HL-60 (cell line): ENCODE measurements at regions not wholly inside any gene's neighbourhood (a gene's known extent, or its start where the extent isn't known, plus 50 kb on each side); places are given as distances from the start of the nearest gene placed in this dataset.
"Not testable (repeated sequence)": the region's sequence is repeated elsewhere in the genome, so short reads cannot be mapped to it uniquely, and the experiment has no call there.

ENCODE experiments used
- DNase-seq, 2 experiments: peaks; one replicate each; pipeline ENCODE4 v3.0.0-alpha.2; 2010 to 2020; ENCODE audit warnings: low read depth in 1 of 2, low spot score in 1 of 2
- H3K27ac ChIP-seq: fragments of 250-450 bp; sonication (Bioruptor Pico); replicated peaks from 2 replicates; pipeline ENCODE4 v1.5.1; 2020; ENCODE audit warnings: mild to moderate bottlenecking, moderate library complexity
- H3K27me3 ChIP-seq: fragments of 250-450 bp; sonication (Bioruptor Pico); 2 replicates; pipeline ENCODE4 v1.5.1; 2021; ENCODE audit warnings: mild to moderate bottlenecking, moderate library complexity; ENCODE audit not compliant: insufficient read depth, poor library complexity, severe bottlenecking
- H3K4me3 ChIP-seq: replicated peaks from 2 replicates; pipeline ENCODE4 v1.5.1; 2011; ENCODE audit warnings: mild to moderate bottlenecking, control low read depth, low read length; ENCODE audit not compliant: insufficient read depth
- CTCF ChIP-seq: IDR thresholded peaks from one replicate; pipeline ENCODE4 v1.5.1; 2011; ENCODE audit warnings: low read length, control low read depth, inconsistent platforms; ENCODE audit not compliant: insufficient read depth
- GABPA ChIP-seq: IDR thresholded peaks from 2 replicates; pipeline ENCODE4 v1.6.1; 2012; ENCODE audit warnings: low read depth
- POLR2AphosphoS5 ChIP-seq: IDR thresholded peaks from 2 replicates; pipeline ENCODE4 v1.6.1; 2012; ENCODE audit warnings: low read depth
- SPI1 ChIP-seq: IDR thresholded peaks from 2 replicates; pipeline ENCODE4 v1.6.1; 2012; ENCODE audit warnings: low read depth, mild to moderate bottlenecking, borderline replicate concordance
- TF ChIP-seq, protein P1 (sequence below): IDR thresholded peaks from 2 replicates; pipeline ENCODE4 v1.6.1; 2012; ENCODE audit warnings: low read depth; ENCODE audit not compliant: insufficient replicate concordance

DNA sequence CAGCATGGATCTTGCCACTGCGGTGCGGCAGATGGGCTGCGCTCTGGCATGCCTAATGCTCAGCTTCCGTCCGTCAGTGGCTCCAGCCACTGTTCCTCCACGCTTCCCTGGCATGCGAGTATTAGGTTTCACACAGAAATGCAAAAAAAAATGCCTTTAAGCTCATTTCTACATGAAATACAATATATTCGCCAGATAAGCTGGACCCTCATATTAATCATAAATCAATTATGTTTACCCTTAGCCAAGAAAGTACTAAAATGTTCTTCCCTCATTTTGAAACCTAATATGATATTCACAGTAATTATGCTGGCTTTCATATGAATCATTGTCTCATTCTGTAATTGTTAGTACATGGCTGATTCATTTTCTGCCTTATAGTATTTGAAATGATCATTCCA lies 115.5 kb upstream of the FAM241A start:
- Histone ChIP-seq H3K27me3 (peaks cover 6% of the 10 kb centered on the region), H3K27ac (no peak overlapping the region), H3K4me3 (no peak overlapping the region)
- TF ChIP-seq POLR2AphosphoS5 (no peak), CTCF (no peak), GABPA (no peak), SPI1 (no peak)
- TF ChIP-seq, protein P1, sequence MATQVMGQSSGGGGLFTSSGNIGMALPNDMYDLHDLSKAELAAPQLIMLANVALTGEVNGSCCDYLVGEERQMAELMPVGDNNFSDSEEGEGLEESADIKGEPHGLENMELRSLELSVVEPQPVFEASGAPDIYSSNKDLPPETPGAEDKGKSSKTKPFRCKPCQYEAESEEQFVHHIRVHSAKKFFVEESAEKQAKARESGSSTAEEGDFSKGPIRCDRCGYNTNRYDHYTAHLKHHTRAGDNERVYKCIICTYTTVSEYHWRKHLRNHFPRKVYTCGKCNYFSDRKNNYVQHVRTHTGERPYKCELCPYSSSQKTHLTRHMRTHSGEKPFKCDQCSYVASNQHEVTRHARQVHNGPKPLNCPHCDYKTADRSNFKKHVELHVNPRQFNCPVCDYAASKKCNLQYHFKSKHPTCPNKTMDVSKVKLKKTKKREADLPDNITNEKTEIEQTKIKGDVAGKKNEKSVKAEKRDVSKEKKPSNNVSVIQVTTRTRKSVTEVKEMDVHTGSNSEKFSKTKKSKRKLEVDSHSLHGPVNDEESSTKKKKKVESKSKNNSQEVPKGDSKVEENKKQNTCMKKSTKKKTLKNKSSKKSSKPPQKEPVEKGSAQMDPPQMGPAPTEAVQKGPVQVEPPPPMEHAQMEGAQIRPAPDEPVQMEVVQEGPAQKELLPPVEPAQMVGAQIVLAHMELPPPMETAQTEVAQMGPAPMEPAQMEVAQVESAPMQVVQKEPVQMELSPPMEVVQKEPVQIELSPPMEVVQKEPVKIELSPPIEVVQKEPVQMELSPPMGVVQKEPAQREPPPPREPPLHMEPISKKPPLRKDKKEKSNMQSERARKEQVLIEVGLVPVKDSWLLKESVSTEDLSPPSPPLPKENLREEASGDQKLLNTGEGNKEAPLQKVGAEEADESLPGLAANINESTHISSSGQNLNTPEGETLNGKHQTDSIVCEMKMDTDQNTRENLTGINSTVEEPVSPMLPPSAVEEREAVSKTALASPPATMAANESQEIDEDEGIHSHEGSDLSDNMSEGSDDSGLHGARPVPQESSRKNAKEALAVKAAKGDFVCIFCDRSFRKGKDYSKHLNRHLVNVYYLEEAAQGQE: no peak
- DNase-seq: no peak

DNA sequence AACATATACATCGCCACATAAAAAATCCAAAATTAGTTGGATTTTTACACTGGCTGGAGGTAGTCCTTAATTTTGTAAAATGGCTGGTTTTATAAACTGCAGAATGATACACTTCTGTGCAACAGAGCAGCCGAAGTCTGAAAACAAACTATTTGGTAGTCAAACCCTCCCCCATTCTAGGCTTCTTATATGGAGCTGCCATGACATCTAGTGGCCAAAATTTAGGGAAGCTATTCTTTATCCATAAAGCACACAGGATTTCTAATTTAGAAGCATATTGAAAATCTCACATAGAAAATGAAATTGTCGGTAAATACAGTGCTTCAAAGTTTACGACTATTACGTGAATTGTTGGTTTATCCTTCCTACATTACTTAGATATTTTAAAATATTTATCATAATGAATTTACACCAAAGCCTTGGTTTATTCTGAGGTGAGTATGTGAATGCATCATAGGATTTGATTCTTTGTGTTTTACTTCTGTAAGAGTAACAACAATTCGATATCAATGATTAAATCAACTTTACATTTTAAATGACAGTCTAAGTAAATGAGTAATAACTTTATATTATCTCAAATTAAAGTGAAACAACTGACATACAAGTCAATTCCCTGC lies 113.4 kb upstream of the FAM241A start:
- peaks cover 10% of the 10 kb centered on the region for H3K27me3 ChIP-seq
- DNase-seq: peak in 1 of 2 experiments; percentile 9
- TF ChIP-seq GABPA: no peak
- TF ChIP-seq CTCF: peak; percentile 15
- TF ChIP-seq SPI1: no peak
- TF ChIP-seq POLR2AphosphoS5: no peak
- TF ChIP-seq, protein P1: no peak

GRCh38 chr4:112036886-112037285 lies 108.4 kb upstream of the FAM241A start:
- peaks cover 9% of the 10 kb centered on the region for H3K27me3 ChIP-seq
- DNase-seq: no peak
- TF ChIP-seq GABPA (no peak), CTCF (no peak), POLR2AphosphoS5 (no peak)

More for the DNA sequence above, 113.4 kb upstream of the FAM241A start:
- no peak overlapping the region for H3K27ac ChIP-seq
- H3K4me3 ChIP-seq: no peak overlapping the region

DNA sequence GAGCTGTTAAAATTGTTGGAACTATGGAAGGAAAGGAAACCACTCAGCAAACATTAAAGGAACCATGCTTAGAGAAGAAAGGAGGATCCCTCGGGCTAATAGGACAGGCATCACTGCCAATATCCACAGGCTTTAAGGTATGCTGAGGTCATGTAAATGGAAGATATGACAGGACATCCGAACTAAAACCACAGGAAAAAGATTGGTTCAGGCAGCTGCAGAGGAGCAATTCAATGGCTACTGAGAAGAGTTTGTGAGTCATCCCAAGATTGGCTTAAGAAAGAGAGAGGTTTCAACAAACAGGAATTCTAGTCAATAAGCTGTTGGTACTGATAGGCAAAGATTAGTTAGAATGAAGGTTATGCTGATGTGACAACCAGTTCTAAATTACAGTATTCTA lies 106.4 kb upstream of the FAM241A start:
- H3K27me3 ChIP-seq: peaks cover 7% of the 10 kb centered on the region
- H3K4me3 ChIP-seq: no peak overlapping the region
- no peak overlapping the region for H3K27ac ChIP-seq
- TF ChIP-seq, protein P1: no peak
- TF ChIP-seq GABPA (no peak), CTCF (no peak), POLR2AphosphoS5 (no peak), SPI1 (no peak)
- no peak for DNase-seq

More at GRCh38 chr4:112036886-112037285, 108.4 kb upstream of the FAM241A start:
- H3K4me3 ChIP-seq: no peak overlapping the region
- H3K27ac ChIP-seq: no peak overlapping the region

GRCh38 chr4:112049119-112049518 lies 96.1 kb upstream of the FAM241A start:
- DNase-seq, H3K4me3 ChIP-seq, H3K27ac ChIP-seq, H3K27me3 ChIP-seq: not testable (repeated sequence)
